ENCODE measurements at regions not wholly inside any gene's neighbourhood (a gene's known extent, or its start where the extent isn't known, plus 50 kb on each side); places are given as distances from the start of the nearest gene placed in this dataset.

DNA sequence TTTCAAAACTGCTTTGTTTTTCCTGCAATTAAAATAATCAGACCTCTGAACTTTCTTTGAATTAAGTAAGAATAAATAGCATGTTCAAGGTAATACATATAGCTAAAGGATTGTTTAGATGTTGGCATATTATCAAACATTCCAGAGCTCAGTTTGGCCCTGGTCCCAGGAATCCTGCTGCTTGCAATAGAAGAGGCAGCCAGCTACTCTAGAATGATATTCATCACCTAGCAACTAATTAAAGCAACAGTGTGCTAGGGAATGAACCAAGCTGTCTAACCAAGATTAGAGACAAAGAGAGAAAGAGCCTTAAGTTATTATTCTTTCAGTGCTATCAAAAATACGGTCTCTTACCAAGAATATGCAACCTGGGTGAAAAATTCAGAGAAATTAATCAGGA is 460.9 kb downstream of the GABRG1 start:
- Histone ChIP-seq H3K4me1 (no peaks in the 10 kb centered on the region), H3K9me3 (no peaks in the 10 kb centered on the region), H3K36me3 (no peaks in the 10 kb centered on the region), H3K27me3 (no peaks in the 10 kb centered on the region), H3K4me3 (ENCODE audit: low read depth, low read length) (no peak overlapping the region)
- TF ChIP-seq, protein P1, sequence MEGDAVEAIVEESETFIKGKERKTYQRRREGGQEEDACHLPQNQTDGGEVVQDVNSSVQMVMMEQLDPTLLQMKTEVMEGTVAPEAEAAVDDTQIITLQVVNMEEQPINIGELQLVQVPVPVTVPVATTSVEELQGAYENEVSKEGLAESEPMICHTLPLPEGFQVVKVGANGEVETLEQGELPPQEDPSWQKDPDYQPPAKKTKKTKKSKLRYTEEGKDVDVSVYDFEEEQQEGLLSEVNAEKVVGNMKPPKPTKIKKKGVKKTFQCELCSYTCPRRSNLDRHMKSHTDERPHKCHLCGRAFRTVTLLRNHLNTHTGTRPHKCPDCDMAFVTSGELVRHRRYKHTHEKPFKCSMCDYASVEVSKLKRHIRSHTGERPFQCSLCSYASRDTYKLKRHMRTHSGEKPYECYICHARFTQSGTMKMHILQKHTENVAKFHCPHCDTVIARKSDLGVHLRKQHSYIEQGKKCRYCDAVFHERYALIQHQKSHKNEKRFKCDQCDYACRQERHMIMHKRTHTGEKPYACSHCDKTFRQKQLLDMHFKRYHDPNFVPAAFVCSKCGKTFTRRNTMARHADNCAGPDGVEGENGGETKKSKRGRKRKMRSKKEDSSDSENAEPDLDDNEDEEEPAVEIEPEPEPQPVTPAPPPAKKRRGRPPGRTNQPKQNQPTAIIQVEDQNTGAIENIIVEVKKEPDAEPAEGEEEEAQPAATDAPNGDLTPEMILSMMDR (IDR thresholded peaks at IDR 0.05; ENCODE audit: low read depth, low read length) = no peak
- DNase-seq = no peak

DNA sequence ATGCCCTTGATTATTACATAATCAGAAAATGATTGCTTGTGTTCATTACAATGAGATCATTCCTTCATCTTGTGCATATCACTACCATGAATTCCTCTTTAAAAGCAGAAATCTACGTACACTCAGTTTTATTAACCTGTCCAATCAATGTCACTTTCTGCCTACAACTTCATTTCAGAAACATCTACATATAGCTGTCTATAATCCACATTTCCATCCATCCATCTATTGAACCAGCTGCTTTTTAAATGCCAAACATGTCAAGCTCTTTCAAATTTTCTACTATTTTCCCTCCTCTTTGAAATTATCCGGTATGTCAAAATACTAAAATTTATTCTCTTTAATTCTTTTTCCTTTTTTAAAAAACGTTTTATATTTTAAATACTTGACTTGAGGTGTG is 462.0 kb downstream of the GABRG1 start:
- Histone ChIP-seq H3K4me1 (no peaks in the 10 kb centered on the region), H3K36me3 (no peaks in the 10 kb centered on the region), H3K27me3 (no peaks in the 10 kb centered on the region), H3K9me3 (no peaks in the 10 kb centered on the region), H3K4me3 (ENCODE audit: low read depth, low read length) (no peak overlapping the region)
- TF ChIP-seq, protein P1 (IDR thresholded peaks at IDR 0.05; ENCODE audit: low read depth, low read length) = no peak
- DNase-seq = no peak

DNA sequence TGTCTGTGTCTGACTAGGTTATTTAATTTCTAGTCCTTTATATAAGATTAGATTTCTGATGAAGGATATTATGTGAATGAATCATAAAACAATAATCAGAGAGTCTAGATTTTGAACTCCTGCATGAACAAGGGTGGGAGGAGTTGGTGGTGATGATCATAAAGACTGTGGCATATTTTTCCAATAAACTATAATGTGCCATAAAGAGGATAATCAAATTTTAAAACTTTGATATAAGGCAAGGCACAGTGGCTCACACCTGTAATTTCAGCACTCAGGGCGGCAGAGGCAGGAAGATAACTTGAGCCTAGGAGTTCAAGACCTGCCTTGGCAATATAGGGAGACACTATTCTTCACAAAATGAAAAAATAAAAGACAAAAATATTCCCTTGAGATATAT is 473.3 kb downstream of the GABRG1 start:
- no peak for DNase-seq
- no peaks in the 10 kb centered on the region for H3K9me3 ChIP-seq
- H3K36me3 ChIP-seq = no peaks in the 10 kb centered on the region
- no peak overlapping the region for H3K4me3 ChIP-seq (ENCODE audit: low read depth, low read length)
- TF ChIP-seq, protein P1 (IDR thresholded peaks at IDR 0.05; ENCODE audit: low read depth, low read length) = no peak
- H3K27me3 ChIP-seq = no peaks in the 10 kb centered on the region
- H3K4me1 ChIP-seq = no peaks in the 10 kb centered on the region

DNA sequence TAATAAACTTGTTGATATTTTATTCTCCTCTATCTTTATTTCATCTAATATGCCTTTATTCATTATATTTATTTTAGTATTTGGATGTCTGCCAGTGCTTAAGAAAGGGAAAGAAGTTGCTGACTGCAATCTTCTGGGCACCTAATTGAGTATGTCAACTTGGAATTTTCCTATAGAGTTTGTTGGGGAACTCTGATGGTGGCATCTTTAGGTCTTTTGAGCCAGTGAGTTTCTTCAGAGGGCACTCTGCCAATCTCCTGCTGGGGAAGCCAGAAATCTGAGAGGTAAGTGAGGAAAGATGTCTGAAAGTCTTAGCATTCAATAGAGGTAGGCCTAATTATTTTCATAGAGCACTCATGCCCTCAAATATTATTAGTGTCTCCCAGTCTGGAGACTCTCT is 475.0 kb downstream of the GABRG1 start:
- H3K36me3 ChIP-seq = no peaks in the 10 kb centered on the region
- DNase-seq = no peak

DNA sequence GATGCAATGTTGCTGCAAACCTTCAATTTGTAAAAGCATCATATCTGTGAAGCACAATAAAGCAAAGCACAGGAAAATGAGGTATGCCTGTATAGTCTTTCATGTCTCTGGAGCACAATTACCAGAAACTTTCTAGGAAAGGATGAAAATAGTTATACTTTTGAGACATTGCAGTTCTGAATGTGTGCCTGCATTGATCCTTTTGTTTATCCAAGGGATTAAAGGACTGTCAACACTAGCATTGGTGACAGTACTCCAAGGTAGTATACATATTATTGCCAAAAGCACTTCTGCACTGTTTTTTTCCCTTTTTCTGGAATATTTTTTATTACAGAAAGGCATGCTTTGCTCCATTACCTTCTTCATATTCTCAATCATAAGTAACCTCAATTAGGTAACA is 476.0 kb downstream of the GABRG1 start:
- TF ChIP-seq, protein P1 (IDR thresholded peaks at IDR 0.05; ENCODE audit: low read depth, low read length) = no peak
- H3K4me3 ChIP-seq (ENCODE audit: low read depth, low read length) = no peak overlapping the region
- H3K4me1 ChIP-seq = no peaks in the 10 kb centered on the region
- no peaks in the 10 kb centered on the region for H3K36me3 ChIP-seq
- no peaks in the 10 kb centered on the region for H3K27me3 ChIP-seq
- no peaks in the 10 kb centered on the region for H3K9me3 ChIP-seq
- no peak for DNase-seq

More for the DNA sequence above, 475.0 kb downstream of the GABRG1 start:
- TF ChIP-seq, protein P1 (IDR thresholded peaks at IDR 0.05; ENCODE audit: low read depth, low read length) = no peak
- H3K9me3 ChIP-seq = no peaks in the 10 kb centered on the region
- no peak overlapping the region for H3K4me3 ChIP-seq (ENCODE audit: low read depth, low read length)
- H3K4me1 ChIP-seq = no peaks in the 10 kb centered on the region
- no peaks in the 10 kb centered on the region for H3K27me3 ChIP-seq

DNA sequence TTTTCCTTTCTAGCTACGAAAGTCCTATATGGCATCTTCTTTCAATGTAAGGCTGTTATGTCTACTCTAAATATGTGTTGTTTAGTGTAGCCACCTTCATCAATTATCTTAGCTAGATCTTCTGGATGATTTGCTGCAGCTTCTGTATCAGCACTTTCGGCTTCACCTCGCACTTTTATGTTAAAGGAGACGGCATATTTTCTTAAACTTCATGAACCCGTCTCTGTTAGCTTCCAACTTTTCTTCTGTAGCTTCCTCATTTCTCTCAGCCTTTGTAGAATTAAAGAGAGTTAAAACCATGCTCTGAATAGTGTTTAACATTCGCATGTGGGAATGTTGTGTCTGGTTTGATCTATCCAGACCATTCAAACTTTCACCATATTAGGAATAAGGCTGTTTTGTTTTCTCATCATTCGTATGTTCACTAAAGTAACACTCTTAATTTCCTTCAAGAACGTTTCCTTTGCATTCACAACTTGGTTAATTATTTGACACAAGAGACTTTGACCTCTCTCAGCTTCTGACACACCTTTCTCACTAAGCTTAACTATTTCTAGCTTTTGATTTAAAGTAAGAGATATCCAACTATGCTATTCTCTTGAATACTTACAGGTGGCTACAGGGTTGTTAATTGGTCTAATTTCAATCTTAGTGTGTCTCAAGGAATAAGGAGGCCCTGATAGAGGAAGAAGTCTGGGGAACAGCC is 476.8 kb downstream of the GABRG1 start:
- Histone ChIP-seq H3K4me3 (ENCODE audit: low read depth, low read length) (no peak overlapping the region), H3K36me3 (no peaks in the 10 kb centered on the region), H3K27me3 (no peaks in the 10 kb centered on the region), H3K9me3 (no peaks in the 10 kb centered on the region), H3K4me1 (no peaks in the 10 kb centered on the region)
- DNase-seq = no peak
- TF ChIP-seq, protein P1 (IDR thresholded peaks at IDR 0.05; ENCODE audit: low read depth, low read length) = no peak
